HFFc6 (cell line): ENCODE measurements at regions not wholly inside any gene's neighbourhood (a gene's known extent, or its start where the extent isn't known, plus 50 kb on each side); places are given as distances from the start of the nearest gene placed in this dataset.

Experiments used
- DNase-seq: peaks from one replicate; pipeline ENCODE4 v3.0.0-alpha.2; 2018
- H3K27ac Mint-ChIP-seq: 2 replicates; pipeline ENCODE4 v1.8.0; 2020; ENCODE audit warnings: mild to moderate bottlenecking, mixed read lengths
- H3K27me3 Mint-ChIP-seq: 2 replicates; pipeline ENCODE4 v1.8.0; 2021; ENCODE audit warnings: mild to moderate bottlenecking, moderate library complexity, mixed read lengths; ENCODE audit not compliant: insufficient read depth
- H3K36me3 Mint-ChIP-seq: 2 replicates; pipeline ENCODE4 v1.8.0; 2021; ENCODE audit warnings: low read depth, mixed read lengths
- H3K4me1 Mint-ChIP-seq: 2 replicates; pipeline ENCODE4 v1.8.0; 2020; ENCODE audit warnings: low read depth, mixed read lengths
- H3K4me3 Mint-ChIP-seq: 2 replicates; pipeline ENCODE4 v1.8.0; 2020; ENCODE audit warnings: mild to moderate bottlenecking, moderate library complexity, mixed read lengths
- H3K9me3 Mint-ChIP-seq: 2 replicates; pipeline ENCODE4 v1.8.0; 2020; ENCODE audit warnings: mild to moderate bottlenecking, mixed read lengths
- CTCF ChIP-seq: fragments of 200-600 bp; sonication (generic); IDR thresholded peaks from 2 replicates; pipeline ENCODE4 v1.5.0; 2021; ENCODE audit warnings: antibody characterized with exemption, mild to moderate bottlenecking

DNA sequence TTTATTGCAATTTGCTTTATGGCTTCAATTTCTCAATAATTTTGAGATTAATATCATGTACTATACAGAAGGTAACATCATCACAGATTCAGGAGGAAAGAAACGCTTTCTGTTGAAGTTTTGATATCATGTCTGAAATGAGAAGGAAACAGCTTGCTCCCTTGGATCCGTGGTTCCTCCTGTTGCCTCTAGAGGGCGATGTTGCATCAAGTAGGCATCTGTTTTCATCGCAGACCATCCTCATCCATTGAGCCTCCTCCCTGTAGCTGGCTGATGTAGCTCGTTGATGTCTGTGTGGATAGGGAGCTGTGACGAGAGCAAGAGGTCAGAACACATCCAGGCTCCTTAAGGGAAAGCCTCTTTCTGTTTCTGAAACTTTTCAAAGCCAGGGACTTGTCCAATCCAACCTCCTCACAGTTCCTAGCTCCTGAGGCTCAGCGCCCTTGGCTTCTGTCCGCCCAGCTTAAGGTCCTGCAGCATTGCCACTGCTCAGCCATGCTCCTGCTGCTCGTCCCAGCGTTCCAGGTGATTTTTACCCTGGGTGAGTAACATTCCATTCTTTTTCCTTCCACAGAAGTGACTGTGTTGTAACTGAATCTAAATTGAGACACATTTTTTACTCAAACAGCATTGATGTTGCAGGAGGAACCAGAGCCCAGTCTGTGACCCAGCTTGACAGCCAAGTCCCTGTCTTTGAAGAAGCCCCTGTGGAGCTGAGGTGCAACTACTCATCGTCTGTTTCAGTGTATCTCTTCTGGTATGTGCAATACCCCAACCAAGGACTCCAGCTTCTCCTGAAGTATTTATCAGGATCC, 304.8 kb upstream of the OR4E1 start:
- H3K4me1 Mint-ChIP-seq: no peaks in the 10 kb centered on the region
- no peaks in the 10 kb centered on the region for H3K36me3 Mint-ChIP-seq
- TF ChIP-seq CTCF: peak; percentile 60; the same call in 1 of the 2 replicates
- peaks cover 51% of the 10 kb centered on the region for H3K9me3 Mint-ChIP-seq
- H3K27me3 Mint-ChIP-seq: no peaks in the 10 kb centered on the region; the same call in 1 of the 2 replicates
- DNase-seq: no peak
- H3K27ac Mint-ChIP-seq: no peak overlapping the region
- H3K4me3 Mint-ChIP-seq: no peak overlapping the region

- Mint-ChIP-seq H3K4me1 (no peaks in the 10 kb centered on the region), H3K27ac (no peak overlapping the region), H3K4me3 (no peak overlapping the region), H3K9me3 (peaks cover 55% of the 10 kb centered on the region), H3K27me3 (no peaks in the 10 kb centered on the region; the same call in 1 of the 2 replicates), H3K36me3 (no peaks in the 10 kb centered on the region)
- no peak for DNase-seq
- TF ChIP-seq CTCF: no peak
These were observed 301.1 kb upstream of the OR4E1 start for GRCh38 chr14:21974741-21975140.

GRCh38 chr14:21965042-21965441, 291.4 kb upstream of the OR4E1 start:
- no peak for TF ChIP-seq CTCF
- Mint-ChIP-seq H3K27ac (no peak overlapping the region), H3K9me3 (peaks cover 56% of the 10 kb centered on the region), H3K4me1 (no peaks in the 10 kb centered on the region), H3K4me3 (no peak overlapping the region), H3K36me3 (peaks cover 8% of the 10 kb centered on the region), H3K27me3 (no peaks in the 10 kb centered on the region)
- DNase-seq: no peak

DNA sequence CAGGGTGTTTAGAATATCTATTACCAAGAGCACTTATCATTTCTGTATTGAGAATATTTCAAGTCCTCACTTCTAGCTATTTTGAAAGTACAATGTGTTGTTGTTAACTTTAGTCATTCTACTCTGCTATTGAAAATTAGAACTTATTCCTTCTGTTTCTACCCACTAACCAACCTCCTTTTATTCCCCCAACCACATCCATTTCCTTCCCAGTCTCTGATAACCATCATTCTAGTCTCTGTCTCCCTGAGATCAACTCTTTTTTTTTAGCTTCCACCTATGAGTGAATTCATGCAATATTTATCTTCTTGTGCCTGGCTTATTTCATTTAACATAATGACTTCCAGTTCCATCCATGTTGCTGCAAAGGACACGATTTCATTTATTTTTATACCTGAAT, 290.6 kb upstream of the OR4E1 start:
- H3K9me3 Mint-ChIP-seq: peaks cover 55% of the 10 kb centered on the region
- no peak overlapping the region for H3K4me3 Mint-ChIP-seq
- H3K36me3 Mint-ChIP-seq: peaks cover 12% of the 10 kb centered on the region
- H3K27me3 Mint-ChIP-seq: no peaks in the 10 kb centered on the region
- TF ChIP-seq CTCF: no peak
- no peak for DNase-seq
- H3K4me1 Mint-ChIP-seq: no peaks in the 10 kb centered on the region
- H3K27ac Mint-ChIP-seq: no peak overlapping the region

DNA sequence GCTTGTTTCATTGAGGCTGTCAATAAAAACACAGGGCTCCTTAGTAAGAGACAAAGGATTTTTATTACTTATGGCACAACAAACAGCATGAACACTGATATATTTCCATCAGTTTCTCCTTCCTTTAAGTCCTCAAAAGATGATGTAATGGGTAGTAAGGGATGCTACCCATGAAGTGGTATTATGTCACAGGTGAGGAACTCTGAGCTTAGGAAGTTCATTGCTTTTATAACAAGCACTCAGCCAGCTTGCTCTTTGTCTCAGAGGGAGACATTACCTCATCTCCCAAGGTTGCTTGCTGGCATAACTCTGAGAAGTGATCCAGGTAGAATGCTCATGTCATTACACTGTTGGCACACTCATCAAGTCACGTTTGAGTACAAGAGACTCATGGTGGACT, 287.0 kb upstream of the OR4E1 start:
- peaks cover 49% of the 10 kb centered on the region for H3K9me3 Mint-ChIP-seq
- H3K4me1 Mint-ChIP-seq: no peaks in the 10 kb centered on the region
- H3K27ac Mint-ChIP-seq: no peak overlapping the region
- no peaks in the 10 kb centered on the region for H3K27me3 Mint-ChIP-seq
- peaks cover 9% of the 10 kb centered on the region; the same call in 1 of the 2 replicates for H3K36me3 Mint-ChIP-seq
- no peak for TF ChIP-seq CTCF
- DNase-seq: no peak
- H3K4me3 Mint-ChIP-seq: no peak overlapping the region
